ENCODE measurements at regions not wholly inside any gene's neighbourhood (a gene's known extent, or its start where the extent isn't known, plus 50 kb on each side); places are given as distances from the start of the nearest gene placed in this dataset.
A peak's percentile ranks its signal among the peaks of the same experiment; 100 is the strongest.

DNA sequence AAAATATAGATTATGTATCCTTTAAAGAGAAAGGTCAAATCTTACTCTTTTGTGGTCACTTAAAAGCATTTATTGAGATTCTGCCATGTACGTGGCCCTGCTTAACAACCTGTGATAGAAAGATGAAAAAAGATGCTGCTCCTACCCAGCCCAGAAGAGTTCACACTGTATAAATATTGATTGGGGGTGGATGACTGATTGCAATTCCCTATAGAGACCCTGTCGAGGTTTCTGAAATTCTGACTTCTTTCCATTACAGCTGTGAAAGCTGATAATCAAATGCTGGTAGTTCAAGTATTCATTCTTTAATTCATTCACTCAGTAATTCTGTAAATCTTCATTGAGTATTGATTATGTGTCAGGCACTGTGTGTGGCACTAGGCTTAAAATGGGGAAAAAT lies 114.1 kb upstream of the CHL1 start:
- no peak for DNase-seq

DNA sequence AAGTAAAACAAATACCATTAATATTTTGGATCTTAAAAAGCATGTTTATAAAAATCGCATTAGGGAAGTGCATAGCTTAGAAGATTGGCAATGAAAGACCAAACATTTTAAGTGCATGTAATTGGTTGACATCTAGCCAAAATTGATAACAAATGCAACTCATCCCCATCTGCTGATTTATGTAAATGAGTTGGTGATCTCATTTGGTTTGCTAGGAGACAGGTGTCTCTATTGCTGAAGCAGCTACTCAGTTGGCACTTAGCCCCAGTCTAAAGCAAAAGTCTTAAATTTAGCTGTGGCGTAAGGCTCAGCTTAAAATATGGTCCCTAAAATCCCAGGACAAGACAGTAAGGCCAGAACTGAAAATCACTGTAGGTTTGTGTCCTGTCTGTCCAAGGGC lies 113.5 kb upstream of the CHL1 start:
- DNase-seq: no peak

DNA sequence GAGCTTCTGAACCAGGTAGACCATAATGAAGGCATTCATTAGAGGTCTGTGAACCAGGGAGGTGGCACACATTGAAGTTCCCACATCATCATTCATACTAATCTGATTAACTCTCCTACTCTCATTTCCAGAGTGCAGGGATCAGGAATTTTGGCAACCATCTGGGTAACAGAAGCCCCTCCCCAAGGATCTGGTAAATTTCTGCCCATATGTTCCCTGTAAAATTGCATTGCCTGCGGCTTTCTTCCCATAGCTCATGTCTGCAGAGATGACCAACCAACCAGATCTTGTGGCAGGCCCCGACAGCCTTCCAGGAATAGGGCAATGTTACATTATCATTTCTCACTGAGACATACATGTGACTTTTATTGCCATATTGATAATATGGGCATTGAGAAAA lies 111.4 kb upstream of the CHL1 start:
- DNase-seq: no peak

DNA sequence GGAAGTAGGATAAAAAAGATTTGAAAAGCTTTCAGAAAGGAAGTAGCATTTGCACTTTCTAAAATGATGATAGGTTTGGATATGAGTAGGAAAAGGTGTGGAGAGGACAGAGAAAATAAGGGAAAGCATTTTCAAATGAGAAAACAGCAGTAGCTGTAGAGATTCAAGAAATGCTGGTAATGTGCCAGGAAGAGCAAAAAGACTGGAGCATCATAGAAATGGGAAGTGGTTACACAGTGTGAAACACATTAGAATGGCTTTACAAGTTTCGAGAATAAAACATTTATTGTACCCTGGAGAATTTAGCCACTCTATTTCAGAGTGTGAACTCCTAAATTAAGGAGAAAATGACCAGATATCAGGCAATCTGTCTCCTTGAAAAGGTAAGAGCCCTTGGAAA lies 108.3 kb upstream of the CHL1 start:
- no peak for DNase-seq

DNA sequence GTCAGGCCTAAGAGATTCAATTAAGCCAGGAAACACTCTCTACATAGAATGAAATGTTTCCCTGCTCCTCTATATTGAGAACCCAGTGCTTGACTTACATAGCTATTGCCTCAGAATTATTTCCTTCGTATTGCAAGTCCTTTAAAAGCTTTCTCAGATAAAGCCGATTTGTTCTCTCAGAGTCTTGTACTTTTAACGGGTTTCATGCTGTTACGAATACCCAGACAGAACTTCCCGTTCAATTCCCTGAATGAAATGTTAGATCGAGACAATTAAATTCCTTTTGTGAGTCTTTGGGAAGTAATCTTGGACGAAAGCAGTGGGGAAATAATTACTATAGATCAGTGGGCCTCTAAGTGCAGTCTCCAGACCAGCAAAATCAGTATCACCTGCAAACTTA lies 102.8 kb upstream of the CHL1 start:
- no peak for DNase-seq

DNA sequence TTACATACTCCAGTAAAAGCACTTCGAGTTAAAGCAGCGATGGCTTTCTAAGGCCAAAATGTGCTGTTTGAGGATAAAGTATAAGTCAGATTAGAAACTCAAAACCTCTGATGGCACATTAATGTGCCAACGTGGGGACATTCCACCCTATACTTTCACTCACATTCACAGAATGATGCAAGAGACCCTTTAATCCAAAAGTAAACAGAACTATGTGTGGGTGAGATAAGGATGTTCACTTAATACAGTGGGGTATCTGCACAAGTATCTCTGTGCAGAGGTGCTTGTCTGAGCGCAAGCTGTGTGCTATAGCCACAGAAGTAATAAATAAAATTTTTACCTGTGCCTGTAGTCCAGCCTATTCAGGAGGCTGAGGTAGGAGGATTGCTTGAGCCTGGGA lies 100.3 kb upstream of the CHL1 start:
- DNase-seq: no peak

DNA sequence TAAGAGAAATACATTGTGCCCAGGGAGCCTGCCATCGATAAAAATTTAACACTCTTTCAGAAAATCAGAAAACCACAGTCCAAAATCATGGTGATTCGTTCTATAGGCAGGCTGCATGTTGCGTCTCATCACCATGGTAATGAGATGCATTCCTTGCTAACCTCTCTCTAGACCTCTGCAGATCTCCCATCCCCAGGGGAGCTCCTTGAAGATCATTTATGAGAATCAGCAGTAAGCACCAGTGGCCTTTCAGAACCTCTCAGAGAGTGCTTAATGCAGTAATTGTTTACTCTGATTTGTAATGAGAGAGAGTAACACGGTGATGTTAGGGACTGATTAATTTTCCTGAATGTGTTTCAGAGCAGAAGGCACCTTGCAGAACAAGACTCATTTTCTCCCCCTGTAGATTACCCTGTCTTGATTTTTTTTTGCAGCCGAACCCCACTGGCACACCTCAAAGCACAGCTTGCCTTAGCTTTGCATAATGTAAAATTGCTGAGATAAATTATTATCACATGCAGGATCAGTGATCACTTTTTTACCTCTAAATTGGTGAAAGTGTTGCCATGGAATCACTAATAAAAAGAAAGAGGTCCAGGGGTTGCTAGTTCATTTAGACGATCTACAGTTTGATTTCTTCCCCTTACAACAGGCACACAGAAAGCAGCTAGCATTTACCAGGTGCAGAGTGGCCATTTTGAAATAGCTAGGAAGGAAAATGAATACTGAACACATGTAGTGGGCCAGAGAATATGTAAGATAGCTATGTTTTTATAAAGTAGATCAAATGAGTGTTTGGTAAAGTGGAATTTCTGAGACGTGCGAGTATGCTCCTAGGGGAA lies 98.9 kb upstream of the CHL1 start:
- DNase-seq: peak; percentile 72

DNA sequence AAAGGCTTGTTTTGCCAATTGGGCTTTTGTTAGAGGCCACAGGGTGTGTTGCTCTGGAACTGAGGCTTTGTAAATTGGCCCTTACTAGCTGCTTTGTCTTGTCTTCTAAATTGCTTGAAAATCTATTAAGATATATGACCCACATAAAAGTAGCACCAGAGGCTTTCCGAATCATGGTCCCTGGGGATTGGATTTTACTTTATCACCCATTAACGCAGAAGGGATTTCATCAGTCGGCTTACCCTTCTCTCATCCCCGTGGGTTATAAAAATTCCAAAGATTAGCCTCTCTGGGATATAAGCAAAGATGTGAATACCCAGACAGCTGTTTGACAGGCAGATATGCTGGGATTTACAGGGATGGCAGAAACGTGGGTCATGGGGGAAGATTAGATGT lies 98.3 kb upstream of the CHL1 start:
- no peak for DNase-seq

DNA sequence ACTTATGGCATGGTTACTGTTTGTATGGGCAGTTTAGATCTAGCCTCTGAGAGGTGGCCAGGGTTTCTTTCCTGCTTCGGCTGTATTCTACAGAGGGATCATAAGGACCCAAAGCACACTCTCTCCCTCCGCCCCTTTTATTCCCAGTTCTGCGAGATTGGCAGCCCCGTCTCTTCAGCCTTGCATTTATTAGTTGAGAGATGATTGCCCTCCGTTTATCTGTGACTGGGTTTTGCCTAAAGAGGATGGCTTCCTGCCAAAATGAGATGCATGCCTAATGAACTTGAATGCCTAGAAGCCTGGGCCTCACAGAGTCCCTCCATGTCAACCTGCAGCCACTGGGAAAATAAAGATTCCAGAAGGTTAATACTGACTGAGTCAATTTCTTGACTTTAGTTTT lies 97.1 kb upstream of the CHL1 start:
- DNase-seq: peak; percentile 75

DNA sequence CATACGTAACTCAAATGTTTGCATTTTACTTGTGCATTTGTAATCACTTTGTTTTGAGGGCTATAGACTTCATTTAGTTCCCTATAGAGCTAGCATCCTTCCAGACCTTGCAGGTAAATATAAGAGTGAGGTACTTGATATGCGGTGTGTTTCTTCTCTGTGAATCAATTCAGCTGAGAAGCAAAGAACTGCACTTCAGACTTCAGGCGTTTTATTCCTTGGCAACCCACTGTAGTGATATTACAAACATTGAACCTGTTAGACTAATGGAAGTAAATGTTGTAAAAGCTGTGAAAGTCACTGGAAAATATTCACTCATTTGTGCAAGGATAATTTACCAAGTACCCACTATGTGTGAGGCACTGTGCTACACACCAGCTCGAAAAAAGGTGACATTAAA lies 94.1 kb upstream of the CHL1 start:
- peak; percentile 43 for DNase-seq

DNA sequence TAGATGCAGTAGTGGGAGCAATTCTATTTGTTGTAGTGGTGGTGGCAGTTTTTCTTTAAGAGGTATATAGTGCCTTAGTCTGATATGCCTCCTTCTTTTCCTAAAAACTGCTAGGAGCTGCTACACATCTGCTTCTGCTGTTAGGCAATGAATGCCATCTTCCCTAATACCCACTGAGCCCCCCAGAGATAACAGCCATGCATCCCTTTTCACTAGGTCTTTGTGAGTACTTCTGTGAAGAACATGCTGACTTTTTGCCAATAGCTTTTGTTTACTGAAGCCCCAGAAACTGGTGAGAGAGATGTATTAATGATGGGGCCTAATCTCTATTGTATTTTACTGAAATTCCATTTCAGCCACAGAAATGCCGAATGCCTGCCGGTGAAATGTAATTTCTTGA lies 92.6 kb upstream of the CHL1 start:
- DNase-seq: peak; percentile 64

DNA sequence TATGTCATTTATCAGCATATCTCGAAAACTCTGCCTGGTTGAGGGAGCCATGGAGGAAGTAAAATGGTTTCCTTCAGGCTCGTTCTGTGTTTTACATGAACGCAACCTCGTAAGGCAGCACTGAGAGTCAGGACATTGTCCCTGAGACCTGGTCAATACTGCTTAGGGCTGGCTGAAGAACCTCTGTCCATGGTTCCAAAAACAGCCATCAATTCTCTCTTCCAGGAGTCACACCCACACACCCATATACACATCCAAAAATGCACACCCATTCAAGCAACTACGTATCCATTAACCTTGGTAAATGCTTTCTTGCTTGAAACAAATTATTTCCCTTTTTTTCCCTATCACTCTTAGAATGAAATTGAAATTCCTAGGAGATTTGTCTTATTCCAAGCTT lies 91.0 kb upstream of the CHL1 start:
- DNase-seq: no peak

DNA sequence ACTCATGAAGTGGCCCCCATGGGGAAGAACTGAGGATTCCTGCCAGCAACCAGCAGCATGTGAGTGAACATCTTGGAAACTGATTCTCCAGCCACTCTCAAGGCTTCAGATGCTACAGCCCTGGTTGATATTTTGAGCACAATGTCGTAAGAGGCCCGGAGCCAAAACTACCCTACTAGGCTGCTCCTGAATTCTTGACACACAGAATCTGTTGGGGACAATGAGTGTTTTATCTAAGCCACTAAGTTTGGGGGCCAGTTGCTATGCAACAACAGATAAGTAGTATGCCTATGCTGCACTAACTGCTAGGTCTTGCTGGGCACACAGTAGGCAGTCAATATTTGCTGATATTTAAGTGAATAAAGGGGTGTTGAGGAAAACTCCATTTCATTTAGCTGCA lies 89.9 kb upstream of the CHL1 start:
- no peak for DNase-seq

DNA sequence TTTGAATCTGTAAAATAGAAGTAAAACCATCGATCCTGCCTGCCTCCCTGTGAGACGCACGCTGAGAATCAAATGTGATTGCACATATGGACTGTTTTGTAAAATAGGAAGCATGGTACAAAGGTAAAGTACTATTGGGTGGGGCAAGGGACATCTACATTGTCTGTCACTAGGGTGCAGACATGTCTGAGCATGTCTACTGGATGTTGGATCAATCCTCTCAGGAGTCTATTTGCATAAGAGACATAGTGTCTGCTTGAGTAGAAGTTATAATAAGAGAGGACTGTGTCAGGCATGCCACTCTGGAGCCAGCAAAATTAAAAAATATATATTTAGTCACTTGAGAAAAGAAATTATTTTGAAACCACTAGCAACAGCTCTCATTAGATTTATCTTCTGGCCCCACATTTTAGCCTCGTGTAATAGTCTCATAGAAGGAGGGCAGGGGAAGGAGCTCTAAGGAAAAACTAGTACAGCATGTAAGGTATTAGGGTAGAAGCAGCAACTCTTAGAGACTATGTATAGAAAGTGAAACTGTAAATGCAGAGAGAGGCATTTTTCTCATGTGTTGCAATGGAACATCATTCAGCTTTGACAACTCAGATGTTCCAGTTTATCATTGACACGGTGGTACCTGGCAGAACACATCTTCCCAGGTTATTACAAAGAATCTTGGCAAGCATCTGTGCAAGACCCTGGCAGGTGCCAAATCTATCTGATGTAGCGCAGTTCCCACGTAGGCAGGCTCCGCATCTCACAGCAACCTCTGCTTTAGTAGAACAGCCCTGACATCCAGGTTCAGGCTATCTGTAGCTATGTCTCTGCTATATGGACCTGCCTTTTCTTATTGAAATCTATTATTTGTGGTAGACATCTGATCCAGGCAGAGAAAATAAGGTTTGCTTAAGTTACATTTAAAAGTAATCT lies 85.2 kb upstream of the CHL1 start:
- no peak for DNase-seq

DNA sequence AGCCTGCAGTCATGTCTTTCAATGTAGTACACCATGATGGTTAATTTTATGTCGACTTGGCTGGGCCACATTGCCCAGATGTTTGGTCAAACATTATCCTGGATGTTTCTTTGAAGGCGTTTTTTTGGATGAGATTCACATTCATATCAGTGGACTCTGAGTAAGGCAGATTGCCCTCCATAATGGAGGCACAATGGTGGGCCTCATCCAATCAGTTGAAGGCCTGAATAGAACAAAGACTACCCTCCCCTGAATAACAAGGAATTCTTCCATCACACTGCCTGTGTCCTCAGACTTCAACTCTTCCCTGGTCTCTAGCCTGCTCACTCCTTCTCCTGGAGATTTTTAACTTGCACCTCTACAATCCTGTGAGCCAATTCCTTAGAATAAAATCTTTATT lies 83.8 kb upstream of the CHL1 start:
- no peak for DNase-seq

DNA sequence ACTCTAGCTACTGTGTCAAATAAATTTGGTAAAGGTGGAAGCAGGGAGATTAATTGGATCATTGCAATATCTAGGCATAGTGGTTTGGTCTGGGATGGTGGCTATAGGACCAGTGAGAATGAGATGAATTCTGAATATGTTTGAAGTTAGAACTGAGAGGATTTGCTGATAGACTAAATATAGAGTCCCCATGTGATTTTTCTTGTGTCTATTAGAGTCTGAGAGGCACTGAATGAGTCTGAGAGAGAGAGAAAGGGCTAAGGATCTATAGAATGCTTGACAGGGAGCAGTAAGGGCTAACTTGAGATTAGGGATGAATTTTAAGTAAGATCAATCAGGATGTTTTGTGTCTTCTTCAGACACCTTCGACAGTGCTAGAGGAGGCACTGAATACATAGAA lies 77.9 kb upstream of the CHL1 start:
- DNase-seq: no peak

DNA sequence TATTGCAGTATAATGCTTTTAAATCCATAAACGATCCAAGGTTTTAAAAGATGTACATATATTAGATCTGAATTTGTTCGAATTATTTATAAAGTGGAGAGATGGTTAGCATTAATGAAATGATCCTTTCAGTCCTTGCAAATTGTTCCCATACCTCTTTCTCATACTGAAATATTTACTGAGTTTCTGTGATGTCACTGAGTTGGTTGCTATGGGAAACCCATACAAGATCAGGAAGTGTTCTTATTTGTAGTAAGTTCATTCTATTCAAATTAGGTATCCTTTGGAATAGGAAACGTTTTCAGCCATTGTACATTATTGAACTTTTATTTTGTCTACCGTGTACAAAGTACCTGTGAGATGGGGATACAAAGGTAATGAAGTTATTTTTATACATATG lies 73.2 kb upstream of the CHL1 start:
- DNase-seq: no peak

DNA sequence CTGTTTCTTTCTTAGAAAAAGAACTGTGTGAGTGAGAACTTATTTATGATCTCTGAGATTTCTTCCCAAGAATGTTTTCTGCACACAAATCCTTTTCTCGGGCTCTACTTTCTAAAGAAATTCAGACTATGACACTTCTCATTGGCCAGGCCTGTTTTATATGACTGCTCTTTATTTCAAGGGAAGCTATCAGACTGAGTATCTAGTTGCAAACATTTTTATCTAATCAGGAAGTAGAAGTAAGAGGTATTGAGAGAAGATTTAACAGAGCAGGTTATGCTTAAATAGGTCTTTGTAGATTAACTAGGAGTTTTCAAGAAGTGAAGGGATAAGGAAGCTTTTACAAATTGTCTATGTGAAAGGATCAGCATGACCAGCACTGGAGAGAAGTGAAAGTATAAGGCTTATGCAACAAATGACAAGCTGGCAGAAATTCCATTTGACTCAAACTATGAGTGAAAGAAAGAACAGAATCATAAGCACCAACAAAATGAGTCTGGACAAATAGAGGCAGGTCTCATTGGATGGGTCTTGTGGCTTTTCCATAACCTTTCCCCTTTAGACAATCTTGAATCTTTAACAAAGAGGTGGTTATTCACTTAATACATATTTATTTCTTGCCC lies 71.9 kb upstream of the CHL1 start:
- no peak for DNase-seq

DNA sequence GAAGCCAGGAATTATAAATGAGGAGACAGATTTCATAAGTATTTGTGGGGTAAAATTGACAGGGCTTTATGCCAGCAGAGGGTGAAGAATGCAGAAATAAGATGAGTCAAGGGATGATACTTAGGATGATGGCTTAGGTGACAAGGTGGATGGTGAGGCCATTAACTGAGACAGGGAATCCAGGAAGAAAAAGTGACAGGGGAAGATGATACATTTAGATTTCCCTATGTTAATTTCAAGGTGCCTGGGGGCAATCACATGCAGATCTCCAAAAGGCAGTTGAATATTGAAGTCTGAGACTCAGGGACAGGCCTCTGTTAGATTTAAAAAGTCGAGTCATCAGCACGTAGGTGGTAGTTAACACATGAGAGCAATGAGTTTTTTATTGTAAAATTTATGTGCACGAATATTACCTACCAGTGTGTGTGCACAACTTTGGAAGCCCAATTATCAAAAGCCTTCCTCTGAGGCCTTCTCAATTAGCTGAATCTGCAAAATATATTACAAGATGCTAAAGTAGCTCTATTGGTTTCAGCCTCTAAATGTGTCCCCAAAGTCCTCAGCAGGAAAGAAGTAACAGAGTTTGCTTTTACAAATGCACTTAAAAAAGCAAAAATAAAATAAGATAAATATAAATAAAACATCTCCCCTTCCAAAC lies 67.9 kb upstream of the CHL1 start:
- DNase-seq: no peak

DNA sequence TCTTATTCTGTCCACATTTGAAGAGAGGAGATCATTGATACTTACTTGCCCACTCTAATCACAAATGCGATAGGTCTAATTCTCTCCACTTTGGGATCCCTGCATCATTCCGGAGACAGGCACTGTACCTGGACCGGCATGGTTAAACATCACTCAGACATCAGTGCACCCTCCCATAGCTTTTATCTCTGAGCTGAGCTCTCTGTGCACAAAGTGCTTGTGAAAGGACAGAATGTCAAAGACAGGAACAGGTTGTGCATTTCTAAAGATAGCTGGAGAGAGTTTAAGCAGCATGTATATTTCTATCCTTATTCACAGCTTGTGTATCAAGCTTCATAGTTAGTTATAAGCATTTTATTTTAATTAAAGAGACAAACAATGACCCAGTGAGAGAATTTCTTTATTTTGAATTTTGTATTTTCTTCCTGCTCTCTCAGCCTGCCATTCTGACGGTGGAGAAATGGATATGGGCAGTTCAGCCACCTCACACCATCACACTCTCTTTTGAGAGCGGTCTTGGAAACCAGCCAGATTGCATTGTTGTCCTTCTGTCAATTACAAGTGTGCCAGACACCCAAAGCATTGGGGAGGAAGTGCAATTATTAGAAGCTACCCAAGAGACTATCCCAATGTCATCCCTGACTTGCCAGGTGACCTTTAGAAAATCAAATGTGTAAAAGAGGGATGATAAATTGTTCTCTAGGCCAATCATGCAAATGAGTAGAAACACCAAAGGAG lies 65.2 kb upstream of the CHL1 start:
- DNase-seq: no peak

DNA sequence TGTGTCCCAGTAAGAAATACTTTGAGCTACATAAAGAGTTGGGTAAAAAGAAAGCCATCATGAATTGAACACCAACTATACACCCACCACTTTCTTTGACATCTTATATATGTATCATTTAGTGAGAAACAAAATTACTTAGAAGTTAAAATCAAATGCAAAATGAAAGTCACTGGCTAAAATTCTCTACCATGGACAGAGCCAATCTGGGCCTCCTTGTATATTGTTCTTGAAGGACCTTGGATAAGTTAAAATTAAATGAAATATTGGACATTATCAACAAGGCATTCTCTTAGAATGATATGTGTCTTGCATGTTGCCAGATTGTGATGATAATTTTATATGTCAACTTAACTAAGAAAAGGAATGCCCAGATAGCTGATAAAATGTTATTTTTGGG lies 64.2 kb upstream of the CHL1 start:
- DNase-seq: no peak

DNA sequence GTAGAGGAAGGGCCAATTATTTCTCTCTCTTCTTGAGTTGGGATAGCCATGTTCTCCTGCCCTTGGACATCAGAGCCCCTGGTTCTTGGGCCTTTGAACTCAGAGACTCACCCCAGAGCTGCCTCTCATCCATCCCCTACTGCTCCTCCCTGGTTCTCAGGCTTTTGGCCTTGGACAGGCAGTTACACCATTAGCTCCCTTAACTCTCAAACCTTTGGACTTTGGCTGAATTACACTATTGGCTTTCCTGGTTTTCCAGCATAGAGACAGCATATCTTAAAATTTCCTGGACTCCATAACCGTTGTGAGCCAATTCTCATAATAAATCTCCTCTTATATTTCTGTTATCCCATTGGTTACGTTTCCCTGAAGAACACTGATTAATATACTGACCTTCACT lies 63.7 kb upstream of the CHL1 start:
- DNase-seq: no peak

All from DMS79 (cell line).